Heart left ventricle (tissue), 16 donors: ENCODE measurements at regions not wholly inside any gene's neighbourhood (a gene's known extent, or its start where the extent isn't known, plus 50 kb on each side); places are given as distances from the start of the nearest gene placed in this dataset.

Experiments
- ATAC-seq, 4 donors: fragments of 200-7000 bp; cut with Tn5 transposase; one replicate each; pipeline ENCODE4 v1.9.1; 2020 to 2022; ENCODE audit warnings: moderate library complexity in 4 of 4, mild to moderate bottlenecking in 3 of 4, moderate number of reproducible peaks in 1 of 4
- DNase-seq, 5 donors: peaks; one replicate each; pipeline ENCODE4 v3.0.0-alpha.2; 2020
- H3K27ac ChIP-seq, 12 donors: fragments of 200-600 bp; sonication (generic) in 4 of 12; one replicate each; pipeline versions ENCODE4 v1.5.0 to v1.8.0; 2016 to 2022; ENCODE audit warnings: mild to moderate bottlenecking in 2 of 12
- H3K27me3 ChIP-seq, 9 donors: fragments of 200-600 bp; sonication (generic) in 2 of 9; one replicate each; pipeline versions ENCODE4 v1.5.1 to v1.8.0; 2016 to 2022; ENCODE audit warnings: mild to moderate bottlenecking in 3 of 9
- H3K36me3 ChIP-seq, 9 donors: fragments of 200-600 bp; sonication (generic) in 2 of 9; one replicate each; pipeline versions ENCODE4 v1.5.0 to v1.8.0; 2018 to 2022; ENCODE audit warnings: mild to moderate bottlenecking in 2 of 9
- H3K4me1 ChIP-seq, 12 donors: fragments of 200-600 bp; sonication (generic) in 4 of 12; one replicate each; pipeline versions ENCODE4 v1.5.0 to v1.8.0; 2016 to 2022; ENCODE audit warnings: mild to moderate bottlenecking in 3 of 12
- H3K4me3 ChIP-seq, 12 donors: fragments of 200-600 bp; sonication (generic) in 4 of 12; one replicate each; pipeline versions ENCODE4 v1.5.0 to v1.8.0; 2017 to 2022; ENCODE audit warnings: mild to moderate bottlenecking in 9 of 12, moderate library complexity in 4 of 12
- H3K9me3 ChIP-seq, 12 donors: fragments of 200-600 bp; sonication (generic) in 4 of 12; one replicate each; pipeline versions ENCODE4 v1.5.0 to v1.8.0; 2016 to 2022; ENCODE audit warnings: mild to moderate bottlenecking in 1 of 12
- POLR2A ChIP-seq, 2 donors: fragments of 450-650 bp; IDR thresholded peaks; one replicate each; pipeline ENCODE4 v1.6.1; 2017; ENCODE audit warnings: antibody characterized with exemption in 2 of 2, mild to moderate bottlenecking in 2 of 2, moderate library complexity in 2 of 2
- WGBS, 4 donors: extraction: QIAGEN DNeasy Blood & Tissue Kit in 2 of 4; methylation state at CpG; one replicate each; pipeline versions ENCODE4 v1.1.5 to v1.1.7; 2013 to 2018; 5-methylcytosine and 5-hydroxymethylcytosine counted together
- intact Hi-C, 10 donors: fragments of 100-400 bp; cut with DNase I; formaldehyde crosslinking; loops; one replicate each; pipeline versions ENCODE4 v1.11.1 to v1.14.2; 2022
- TF ChIP-seq, protein P1 (sequence below), 12 donors: fragments of 200-600 bp; sonication (generic) in 4 of 12; IDR thresholded peaks; one replicate each; pipeline versions ENCODE4 v1.5.0 to v1.8.0; 2018 to 2022; ENCODE audit warnings: antibody characterized with exemption in 12 of 12, mild to moderate bottlenecking in 5 of 12
- donor health status: ischemic (EF 13 %, LVEDD 7.1; RV severe dilation, severe dysfunction).
- donor health status: healthy with polysubstance abuse.
- donor health status: DM: no; HTN: yes; CAD: no.
- donor health status: DM: no; HTN: no; CAD: no.
- donor health status: ischemic (EF 25% LVEDD 6.9; RV normal size, moderate dysfunction).
- donor health status: ischemic (EF 25% LVEDD 5.7; RV mildly dilated, moderate dysfunction).
- donor health status: healthy.
- donor health status: DM: yes; HTN: yes; CAD: no.
- donor health status: ischemic (EF 35%, LVEDD 5.7; RV mildly dilated, moderate dysfunction).
- donor health status: nonischemic (EF 11% LVEDD 7.7; RV severe dilation, severe dysfunction).
- donor health status: DM: yes; HTN: yes; CAD: no.
- donor health status: PGD.
- donor health status: ischemic (EF 29% LVEDD 5.4; RV normal size, mild dysfunction).
- donor health status: nonischemic (EF 23%, LVEDD 6.1; RV moderate dilation, normal function).

DNA sequence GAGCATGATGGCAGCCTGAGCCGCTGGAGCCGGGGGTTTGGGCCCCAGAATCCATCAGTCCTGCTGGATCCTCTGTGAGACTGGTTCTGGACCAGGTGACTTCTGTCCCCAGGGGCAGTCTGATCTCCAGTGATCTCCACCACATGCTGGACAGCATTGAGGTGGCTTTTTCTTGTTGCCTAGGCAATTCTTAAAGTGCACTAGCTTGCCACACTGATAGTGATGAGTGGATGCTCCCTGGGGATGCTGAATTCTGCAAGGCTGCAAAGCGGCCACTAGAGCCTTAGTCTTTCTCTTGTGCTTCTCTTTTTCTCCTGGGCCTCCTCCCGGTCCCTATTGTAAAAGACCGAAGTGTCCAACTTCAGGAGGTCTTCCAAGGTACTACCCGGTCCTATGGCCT is 70.4 kb upstream of the ATP11B start:
- Histone ChIP-seq H3K4me3 (no peak overlapping the region), H3K9me3 (no peaks in the 10 kb centered on the region), H3K27me3 (peaks cover 0 to 13% (median 0%) of the 10 kb centered on the region in 9 donors), H3K36me3 (no peaks in the 10 kb centered on the region), H3K27ac (no peak overlapping the region), H3K4me1 (no peaks in the 10 kb centered on the region)
- no peak for DNase-seq
- TF ChIP-seq, protein P1, sequence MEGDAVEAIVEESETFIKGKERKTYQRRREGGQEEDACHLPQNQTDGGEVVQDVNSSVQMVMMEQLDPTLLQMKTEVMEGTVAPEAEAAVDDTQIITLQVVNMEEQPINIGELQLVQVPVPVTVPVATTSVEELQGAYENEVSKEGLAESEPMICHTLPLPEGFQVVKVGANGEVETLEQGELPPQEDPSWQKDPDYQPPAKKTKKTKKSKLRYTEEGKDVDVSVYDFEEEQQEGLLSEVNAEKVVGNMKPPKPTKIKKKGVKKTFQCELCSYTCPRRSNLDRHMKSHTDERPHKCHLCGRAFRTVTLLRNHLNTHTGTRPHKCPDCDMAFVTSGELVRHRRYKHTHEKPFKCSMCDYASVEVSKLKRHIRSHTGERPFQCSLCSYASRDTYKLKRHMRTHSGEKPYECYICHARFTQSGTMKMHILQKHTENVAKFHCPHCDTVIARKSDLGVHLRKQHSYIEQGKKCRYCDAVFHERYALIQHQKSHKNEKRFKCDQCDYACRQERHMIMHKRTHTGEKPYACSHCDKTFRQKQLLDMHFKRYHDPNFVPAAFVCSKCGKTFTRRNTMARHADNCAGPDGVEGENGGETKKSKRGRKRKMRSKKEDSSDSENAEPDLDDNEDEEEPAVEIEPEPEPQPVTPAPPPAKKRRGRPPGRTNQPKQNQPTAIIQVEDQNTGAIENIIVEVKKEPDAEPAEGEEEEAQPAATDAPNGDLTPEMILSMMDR (IDR thresholded peaks at IDR 0.05), result no peak
- no peak for TF ChIP-seq POLR2A (IDR thresholded peaks at IDR 0.05)
- WGBS, 4 donors, result 83 to 95% (median 90%) methylated on average over 5 to 6 of the region's 6 CpGs
- ATAC-seq, result no peak
- intact Hi-C loops, result no loop called here

DNA sequence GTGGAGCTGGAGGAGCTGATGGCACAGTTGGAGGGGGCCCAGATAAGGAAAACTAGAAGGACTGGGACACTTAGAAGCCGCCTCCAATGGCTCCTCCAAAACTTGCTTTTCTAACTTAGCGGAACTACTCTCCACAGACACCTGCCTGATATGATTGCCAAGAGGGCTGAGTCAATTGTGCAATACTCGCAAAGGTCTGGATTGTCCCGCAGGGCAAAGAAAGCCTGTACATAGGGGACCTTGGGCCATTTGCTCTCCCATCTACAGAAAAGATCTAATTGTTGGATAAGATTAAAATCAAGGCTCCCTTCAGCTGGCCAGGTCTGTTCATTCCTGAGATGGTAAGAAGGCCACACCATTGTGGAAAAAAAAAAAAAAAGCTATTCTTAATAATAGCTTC is 69.7 kb upstream of the ATP11B start:
- 95 to 99% (median 98%) methylated on average over 4 of the region's 4 CpGs for WGBS, 4 donors
- Histone ChIP-seq H3K27me3 (peaks cover 0 to 13% (median 0%) of the 10 kb centered on the region in 9 donors), H3K4me1 (no peaks in the 10 kb centered on the region), H3K27ac (no peak overlapping the region), H3K4me3 (no peak overlapping the region), H3K9me3 (no peaks in the 10 kb centered on the region), H3K36me3 (no peaks in the 10 kb centered on the region)
- ATAC-seq (no peak), DNase-seq (no peak)
- intact Hi-C loops, result no loop called here
- TF ChIP-seq POLR2A (IDR thresholded peaks at IDR 0.05), result no peak
- TF ChIP-seq, protein P1 (IDR thresholded peaks at IDR 0.05), result no peak

DNA sequence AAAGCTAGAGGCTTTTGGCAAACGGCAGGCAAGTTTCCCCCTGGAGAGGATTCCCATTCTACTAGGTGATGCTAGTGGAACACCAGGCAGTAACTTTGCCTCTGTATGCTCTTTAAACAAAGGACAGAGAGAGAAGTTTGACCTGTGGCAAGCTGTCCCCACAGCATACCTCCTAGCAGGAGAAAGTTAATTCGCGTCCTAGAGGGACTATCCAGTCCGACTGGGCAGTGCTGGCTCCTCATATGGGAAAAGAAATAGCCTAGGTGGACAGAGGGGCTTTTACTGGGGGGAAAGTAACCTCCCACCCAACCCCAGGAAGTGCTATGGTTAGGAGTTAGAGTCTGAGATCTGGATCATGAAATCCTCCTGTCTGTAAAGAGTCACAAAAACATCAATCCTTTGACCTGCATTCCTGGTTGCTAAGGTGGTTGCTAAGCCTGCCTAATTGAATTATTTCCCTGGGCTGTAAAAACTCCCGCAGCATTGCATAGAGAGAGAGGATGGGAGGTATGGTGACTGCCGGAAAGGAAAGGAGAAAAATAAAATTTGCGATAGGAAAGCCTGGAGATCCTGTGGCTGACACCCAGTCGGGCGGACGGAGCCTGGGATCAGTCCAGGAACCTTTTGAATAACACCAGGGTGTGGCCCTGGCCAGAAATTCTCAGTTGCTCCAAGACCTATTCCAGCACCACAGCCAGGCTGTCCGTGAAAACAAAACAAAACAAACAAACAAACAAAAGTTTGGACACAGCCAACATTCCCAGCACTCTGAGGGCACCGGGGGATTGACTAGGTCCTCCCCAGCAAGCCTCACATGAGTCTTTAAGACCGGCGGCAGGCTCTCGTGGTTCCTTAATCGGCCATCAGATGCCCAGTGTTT is 67.7 kb upstream of the ATP11B start:
- Histone ChIP-seq H3K27ac (no peak overlapping the region), H3K9me3 (no peaks in the 10 kb centered on the region), H3K4me3 (peak overlapping the region in 5 of 12 donors; percentile 5 to 39 (median 15)), H3K4me1 (no peaks in the 10 kb centered on the region), H3K27me3 (peaks cover 0 to 18% (median 0%) of the 10 kb centered on the region in 9 donors), H3K36me3 (no peaks in the 10 kb centered on the region)
- ATAC-seq (no peak), DNase-seq (no peak)
- no peak for TF ChIP-seq POLR2A (IDR thresholded peaks at IDR 0.05)
- TF ChIP-seq, protein P1 (IDR thresholded peaks at IDR 0.05), result no peak
- WGBS, 4 donors, result 48 to 57% (median 50%) methylated on average over 16 of the region's 16 CpGs
- intact Hi-C loops, result no loop called here

DNA sequence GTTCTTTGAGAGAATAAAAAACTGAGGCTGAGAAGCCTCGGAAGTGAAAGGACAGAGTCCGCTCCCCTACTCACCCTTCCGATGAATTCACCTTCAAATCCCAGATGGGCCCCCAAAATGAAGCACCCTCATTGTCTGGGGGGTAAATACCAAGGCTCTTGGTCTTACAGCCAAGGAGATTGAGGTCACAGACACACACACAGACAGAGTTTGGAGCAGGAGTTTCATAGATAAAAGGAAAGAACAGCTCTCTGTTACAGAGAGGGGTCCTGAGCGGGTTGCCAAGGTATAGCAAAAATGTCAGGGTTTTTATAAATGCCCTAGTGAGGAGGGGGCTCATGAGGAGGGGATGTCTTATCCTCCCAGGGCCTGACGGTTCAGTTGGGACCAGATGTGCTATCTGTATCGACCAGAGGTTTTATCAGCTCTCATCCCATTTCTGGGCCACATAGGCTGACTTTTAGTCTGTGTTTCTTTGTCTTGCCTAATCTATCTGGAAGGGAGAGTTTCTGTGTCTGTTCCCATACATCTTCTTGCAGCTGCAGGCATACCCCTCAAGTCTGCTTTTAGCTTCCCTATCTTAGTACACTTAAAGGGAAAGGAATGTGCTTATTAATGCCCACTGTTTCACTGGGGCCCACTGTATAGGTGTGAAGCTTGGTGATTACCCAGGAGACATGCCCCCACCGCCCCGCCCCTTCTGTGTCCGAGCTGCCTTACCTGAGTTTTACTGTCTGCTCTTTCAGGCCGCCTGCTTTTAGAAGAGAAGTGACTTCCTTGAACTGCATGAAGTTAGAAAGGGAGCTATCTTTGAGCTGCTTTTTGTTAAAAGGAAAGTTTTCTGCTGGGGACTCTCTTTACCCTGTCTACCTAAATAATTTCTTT is 66.8 kb upstream of the ATP11B start:
- ATAC-seq (no peak), DNase-seq (no peak)
- no peaks in the 10 kb centered on the region for H3K9me3 ChIP-seq
- no peaks in the 10 kb centered on the region for H3K36me3 ChIP-seq
- H3K27ac ChIP-seq, result no peak overlapping the region
- intact Hi-C loops, result no loop called here
- peaks cover 0 to 18% (median 0%) of the 10 kb centered on the region in 9 donors for H3K27me3 ChIP-seq
- H3K4me3 ChIP-seq, result peak overlapping the region in 5 of 12 donors; percentile 5 to 39 (median 15)
- TF ChIP-seq, protein P1 (IDR thresholded peaks at IDR 0.05), result no peak
- no peak for TF ChIP-seq POLR2A (IDR thresholded peaks at IDR 0.05)
- 69 to 74% (median 72%) methylated on average over 10 of the region's 10 CpGs for WGBS, 4 donors
- H3K4me1 ChIP-seq, result no peaks in the 10 kb centered on the region
